ENCODE measurements at regions not wholly inside any gene's neighbourhood (a gene's known extent, or its start where the extent isn't known, plus 50 kb on each side); places are given as distances from the start of the nearest gene placed in this dataset.

- DNase-seq = no peak
These were observed 173.6 kb upstream of the RAB4A start for GRCh38 chr1:229097356-229097755.

GRCh38 chr1:229098361-229098760, 172.6 kb upstream of the RAB4A start:
- DNase-seq = no peak

- no peak for DNase-seq
These were observed 171.9 kb upstream of the RAB4A start for GRCh38 chr1:229098903-229099578.

GRCh38 chr1:229101011-229101871, 169.7 kb upstream of the RAB4A start:
- DNase-seq = no peak

GRCh38 chr1:229102741-229103391, 168.0 kb upstream of the RAB4A start:
- no peak for DNase-seq

GRCh38 chr1:229104654-229105053, 166.3 kb upstream of the RAB4A start:
- no peak for DNase-seq

- DNase-seq = no peak
These were observed 165.8 kb upstream of the RAB4A start for GRCh38 chr1:229105109-229105508.

GRCh38 chr1:229105822-229106525, 164.9 kb upstream of the RAB4A start:
- no peak for DNase-seq

- DNase-seq = no peak
These were observed 164.3 kb upstream of the RAB4A start for GRCh38 chr1:229106526-229107125.

GRCh38 chr1:229107304-229107815, 163.6 kb upstream of the RAB4A start:
- DNase-seq = no peak

GRCh38 chr1:229107972-229108371, 162.9 kb upstream of the RAB4A start:
- no peak for DNase-seq

GRCh38 chr1:229108598-229109201, 162.2 kb upstream of the RAB4A start:
- DNase-seq = no peak

GRCh38 chr1:229109320-229109761, 161.6 kb upstream of the RAB4A start:
- no peak for DNase-seq

- DNase-seq = no peak
These were observed 159.9 kb upstream of the RAB4A start for GRCh38 chr1:229110986-229111385.

- DNase-seq = no peak
These were observed 159.1 kb upstream of the RAB4A start for GRCh38 chr1:229111703-229112319.

GRCh38 chr1:229112832-229113548, 157.9 kb upstream of the RAB4A start:
- DNase-seq = no peak

GRCh38 chr1:229114315-229114714, 156.6 kb upstream of the RAB4A start:
- no peak for DNase-seq

- no peak for DNase-seq
These were observed 156.0 kb upstream of the RAB4A start for GRCh38 chr1:229114850-229115365.

GRCh38 chr1:229116114-229116513, 154.8 kb upstream of the RAB4A start:
- no peak for DNase-seq

GRCh38 chr1:229117664-229118300, 153.1 kb upstream of the RAB4A start:
- DNase-seq = no peak
